ENCODE measurements at regions not wholly inside any gene's neighbourhood (a gene's known extent, or its start where the extent isn't known, plus 50 kb on each side); places are given as distances from the start of the nearest gene placed in this dataset.

GRCh38 chr9:82130331-82131042 is 141.9 kb downstream of the SPATA31D1 start:
- H3K4me3 ChIP-seq = no peak overlapping the region
- no peaks in the 10 kb centered on the region for H3K79me2 ChIP-seq (ENCODE audit: low read depth)
- no peak overlapping the region for H3K27ac Mint-ChIP-seq
- peaks cover 12% of the 10 kb centered on the region for H3K4me1 Mint-ChIP-seq
- no peaks in the 10 kb centered on the region for H3K27me3 ChIP-seq
- no peaks in the 10 kb centered on the region for H3F3A ChIP-seq (ENCODE audit: low read depth)
- TF ChIP-seq EZH2phosphoT487 (IDR thresholded peaks at IDR 0.05) = no peak
- TF ChIP-seq CTCF (IDR thresholded peaks at IDR 0.05) = no peak
- TF ChIP-seq EZH2 (IDR thresholded peaks at IDR 0.05) = no peak
- no peaks in the 10 kb centered on the region for H3K9me3 ChIP-seq (ENCODE audit: low read depth)
- no peaks in the 10 kb centered on the region for H4K20me1 ChIP-seq (ENCODE audit: low read depth)
- H2AFZ ChIP-seq (replicated peaks) = no peak overlapping the region
- H3K27ac ChIP-seq = no peak overlapping the region
- no peak overlapping the region for H3K4me2 ChIP-seq
- peaks cover 7% of the 10 kb centered on the region for H3K27me3 Mint-ChIP-seq (ENCODE audit: insufficient read depth, low read depth)
- no peak overlapping the region for H3K4me3 Mint-ChIP-seq
- H3K9ac ChIP-seq = no peak overlapping the region
- no peaks in the 10 kb centered on the region for H3K36me3 Mint-ChIP-seq
- no peaks in the 10 kb centered on the region for H3K36me3 ChIP-seq
- DNase-seq (ENCODE audit: low spot score) = no peak
- H3K4me1 ChIP-seq = no peaks in the 10 kb centered on the region
- H3K9me3 Mint-ChIP-seq = no peaks in the 10 kb centered on the region

GRCh38 chr9:82131072-82131471 is 142.5 kb downstream of the SPATA31D1 start:
- H3K27me3 Mint-ChIP-seq (ENCODE audit: insufficient read depth, low read depth) = peaks cover 11% of the 10 kb centered on the region

GRCh38 chr9:82132024-82132423 is 143.5 kb downstream of the SPATA31D1 start:
- H3K27me3 ChIP-seq = no peaks in the 10 kb centered on the region
- H3K9me3 ChIP-seq (ENCODE audit: low read depth) = no peaks in the 10 kb centered on the region
- H3K27ac ChIP-seq = no peak overlapping the region
- TF ChIP-seq EZH2phosphoT487 (IDR thresholded peaks at IDR 0.05) = no peak
- TF ChIP-seq EZH2 (IDR thresholded peaks at IDR 0.05) = no peak
- no peak for TF ChIP-seq CTCF (IDR thresholded peaks at IDR 0.05)
- no peaks in the 10 kb centered on the region for H3K36me3 ChIP-seq
- no peak overlapping the region for H3K9ac ChIP-seq
- peaks cover 4% of the 10 kb centered on the region for H3K9me3 Mint-ChIP-seq
- H4K20me1 ChIP-seq (ENCODE audit: low read depth) = no peaks in the 10 kb centered on the region
- no peak for DNase-seq (ENCODE audit: low spot score)
- no peaks in the 10 kb centered on the region for H3K4me1 ChIP-seq
- H3K4me3 Mint-ChIP-seq = no peak overlapping the region
- H3K79me2 ChIP-seq (ENCODE audit: low read depth) = no peaks in the 10 kb centered on the region
- H3F3A ChIP-seq (ENCODE audit: low read depth) = no peaks in the 10 kb centered on the region
- no peak overlapping the region for H3K4me2 ChIP-seq
- H2AFZ ChIP-seq (replicated peaks) = no peak overlapping the region
- H3K4me1 Mint-ChIP-seq = peaks cover 12% of the 10 kb centered on the region
- no peak overlapping the region for H3K4me3 ChIP-seq
- peaks cover 11% of the 10 kb centered on the region for H3K27me3 Mint-ChIP-seq (ENCODE audit: insufficient read depth, low read depth)
- no peak overlapping the region for H3K27ac Mint-ChIP-seq
- no peaks in the 10 kb centered on the region for H3K36me3 Mint-ChIP-seq

More at GRCh38 chr9:82131072-82131471, 142.5 kb downstream of the SPATA31D1 start:
- Mint-ChIP-seq H3K4me3 (no peak overlapping the region), H3K4me1 (peaks cover 12% of the 10 kb centered on the region), H3K9me3 (peaks cover 4% of the 10 kb centered on the region), H3K27ac (no peak overlapping the region), H3K36me3 (no peaks in the 10 kb centered on the region)
- Histone ChIP-seq H3K4me2 (no peak overlapping the region), H3K79me2 (ENCODE audit: low read depth) (no peaks in the 10 kb centered on the region), H3K4me3 (no peak overlapping the region), H4K20me1 (ENCODE audit: low read depth) (no peaks in the 10 kb centered on the region), H3K27ac (no peak overlapping the region), H3F3A (ENCODE audit: low read depth) (no peaks in the 10 kb centered on the region), H3K4me1 (no peaks in the 10 kb centered on the region), H2AFZ (replicated peaks) (no peak overlapping the region), H3K27me3 (no peaks in the 10 kb centered on the region), H3K9ac (no peak overlapping the region), H3K9me3 (ENCODE audit: low read depth) (no peaks in the 10 kb centered on the region), H3K36me3 (no peaks in the 10 kb centered on the region)
- TF ChIP-seq EZH2phosphoT487 (IDR thresholded peaks at IDR 0.05) = no peak
- DNase-seq (ENCODE audit: low spot score) = no peak

GRCh38 chr9:82134010-82134409 is 145.4 kb downstream of the SPATA31D1 start:
- Mint-ChIP-seq H3K9me3 (peaks cover 4% of the 10 kb centered on the region), H3K4me1 (no peaks in the 10 kb centered on the region), H3K36me3 (no peaks in the 10 kb centered on the region), H3K27me3 (ENCODE audit: insufficient read depth, low read depth) (peaks cover 8% of the 10 kb centered on the region), H3K27ac (no peak overlapping the region), H3K4me3 (no peak overlapping the region)
- Histone ChIP-seq H3K79me2 (ENCODE audit: low read depth) (no peaks in the 10 kb centered on the region), H3K9ac (no peak overlapping the region), H3K4me3 (no peak overlapping the region), H4K20me1 (ENCODE audit: low read depth) (no peaks in the 10 kb centered on the region), H3K27ac (no peak overlapping the region), H3K9me3 (ENCODE audit: low read depth) (no peaks in the 10 kb centered on the region), H3F3A (ENCODE audit: low read depth) (no peaks in the 10 kb centered on the region), H3K4me1 (no peaks in the 10 kb centered on the region), H2AFZ (replicated peaks) (no peak overlapping the region), H3K4me2 (no peak overlapping the region), H3K27me3 (no peaks in the 10 kb centered on the region), H3K36me3 (no peaks in the 10 kb centered on the region)
- no peak for DNase-seq (ENCODE audit: low spot score)
- TF ChIP-seq EZH2 (IDR thresholded peaks at IDR 0.05) = no peak
- no peak for TF ChIP-seq EZH2phosphoT487 (IDR thresholded peaks at IDR 0.05)
- TF ChIP-seq CTCF (IDR thresholded peaks at IDR 0.05) = no peak
